ENCODE measurements at regions not wholly inside any gene's neighbourhood (a gene's known extent, or its start where the extent isn't known, plus 50 kb on each side); places are given as distances from the start of the nearest gene placed in this dataset.

DNA sequence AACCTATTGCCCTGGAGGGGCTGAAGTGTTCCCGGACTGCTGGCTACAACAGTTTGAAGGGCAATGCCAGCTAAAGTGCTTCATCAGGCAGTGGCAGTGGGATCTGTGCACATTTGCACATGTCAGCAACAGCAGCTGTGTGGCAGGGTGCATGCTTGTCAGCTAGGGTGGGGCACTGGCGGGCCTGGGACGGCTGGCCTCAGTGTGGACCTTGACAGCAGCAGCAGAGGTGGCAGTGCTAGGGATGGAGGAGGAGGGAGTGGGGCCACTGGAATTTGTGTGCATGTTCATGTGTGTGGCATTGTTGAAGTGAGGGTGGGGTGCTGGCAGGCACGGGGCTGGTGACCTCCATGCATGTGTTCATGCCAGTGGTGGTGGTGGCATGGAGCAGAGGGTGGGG is 203.3 kb upstream of the HS3ST4 start:
- TF ChIP-seq CEBPB (IDR thresholded peaks at IDR 0.05): no peak
- TF ChIP-seq YY1 (IDR thresholded peaks at IDR 0.05; ENCODE audit: low read depth): no peak
- no peak for TF ChIP-seq RAD21 (IDR thresholded peaks at IDR 0.05; ENCODE audit: low read depth)
- no peak for TF ChIP-seq TAF1 (IDR thresholded peaks at IDR 0.05; ENCODE audit: low read depth)
- TF ChIP-seq TEAD4 (IDR thresholded peaks at IDR 0.05): no peak
- TF ChIP-seq CREB1 (IDR thresholded peaks at IDR 0.05; ENCODE audit: low read depth): no peak
- TF ChIP-seq FOXM1 (IDR thresholded peaks at IDR 0.05; ENCODE audit: borderline replicate concordance, low read depth): no peak

- TF ChIP-seq CREB1 (IDR thresholded peaks at IDR 0.05; ENCODE audit: low read depth) (no peak), YY1 (IDR thresholded peaks at IDR 0.05; ENCODE audit: low read depth) (no peak), TAF1 (IDR thresholded peaks at IDR 0.05; ENCODE audit: low read depth) (no peak), EP300 (IDR thresholded peaks at IDR 0.05; ENCODE audit: borderline replicate concordance) (no peak), ZBTB7A (IDR thresholded peaks at IDR 0.05; ENCODE audit: low read depth) (no peak), CEBPB (IDR thresholded peaks at IDR 0.05) (no peak), FOXM1 (IDR thresholded peaks at IDR 0.05; ENCODE audit: borderline replicate concordance, low read depth) (no peak), NFIC (IDR thresholded peaks at IDR 0.05) (no peak), EGR1 (IDR thresholded peaks at IDR 0.05) (no peak), TEAD4 (IDR thresholded peaks at IDR 0.05) (no peak), RAD21 (IDR thresholded peaks at IDR 0.05; ENCODE audit: low read depth) (no peak), TCF12 (IDR thresholded peaks at IDR 0.05; ENCODE audit: low read depth) (no peak)
- TF ChIP-seq, protein P1, sequence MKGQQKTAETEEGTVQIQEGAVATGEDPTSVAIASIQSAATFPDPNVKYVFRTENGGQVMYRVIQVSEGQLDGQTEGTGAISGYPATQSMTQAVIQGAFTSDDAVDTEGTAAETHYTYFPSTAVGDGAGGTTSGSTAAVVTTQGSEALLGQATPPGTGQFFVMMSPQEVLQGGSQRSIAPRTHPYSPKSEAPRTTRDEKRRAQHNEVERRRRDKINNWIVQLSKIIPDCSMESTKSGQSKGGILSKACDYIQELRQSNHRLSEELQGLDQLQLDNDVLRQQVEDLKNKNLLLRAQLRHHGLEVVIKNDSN (IDR thresholded peaks at IDR 0.05): no peak
- TF ChIP-seq, protein P2, sequence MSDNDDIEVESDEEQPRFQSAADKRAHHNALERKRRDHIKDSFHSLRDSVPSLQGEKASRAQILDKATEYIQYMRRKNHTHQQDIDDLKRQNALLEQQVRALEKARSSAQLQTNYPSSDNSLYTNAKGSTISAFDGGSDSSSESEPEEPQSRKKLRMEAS (IDR thresholded peaks at IDR 0.05): no peak
- TF ChIP-seq, protein P3, sequence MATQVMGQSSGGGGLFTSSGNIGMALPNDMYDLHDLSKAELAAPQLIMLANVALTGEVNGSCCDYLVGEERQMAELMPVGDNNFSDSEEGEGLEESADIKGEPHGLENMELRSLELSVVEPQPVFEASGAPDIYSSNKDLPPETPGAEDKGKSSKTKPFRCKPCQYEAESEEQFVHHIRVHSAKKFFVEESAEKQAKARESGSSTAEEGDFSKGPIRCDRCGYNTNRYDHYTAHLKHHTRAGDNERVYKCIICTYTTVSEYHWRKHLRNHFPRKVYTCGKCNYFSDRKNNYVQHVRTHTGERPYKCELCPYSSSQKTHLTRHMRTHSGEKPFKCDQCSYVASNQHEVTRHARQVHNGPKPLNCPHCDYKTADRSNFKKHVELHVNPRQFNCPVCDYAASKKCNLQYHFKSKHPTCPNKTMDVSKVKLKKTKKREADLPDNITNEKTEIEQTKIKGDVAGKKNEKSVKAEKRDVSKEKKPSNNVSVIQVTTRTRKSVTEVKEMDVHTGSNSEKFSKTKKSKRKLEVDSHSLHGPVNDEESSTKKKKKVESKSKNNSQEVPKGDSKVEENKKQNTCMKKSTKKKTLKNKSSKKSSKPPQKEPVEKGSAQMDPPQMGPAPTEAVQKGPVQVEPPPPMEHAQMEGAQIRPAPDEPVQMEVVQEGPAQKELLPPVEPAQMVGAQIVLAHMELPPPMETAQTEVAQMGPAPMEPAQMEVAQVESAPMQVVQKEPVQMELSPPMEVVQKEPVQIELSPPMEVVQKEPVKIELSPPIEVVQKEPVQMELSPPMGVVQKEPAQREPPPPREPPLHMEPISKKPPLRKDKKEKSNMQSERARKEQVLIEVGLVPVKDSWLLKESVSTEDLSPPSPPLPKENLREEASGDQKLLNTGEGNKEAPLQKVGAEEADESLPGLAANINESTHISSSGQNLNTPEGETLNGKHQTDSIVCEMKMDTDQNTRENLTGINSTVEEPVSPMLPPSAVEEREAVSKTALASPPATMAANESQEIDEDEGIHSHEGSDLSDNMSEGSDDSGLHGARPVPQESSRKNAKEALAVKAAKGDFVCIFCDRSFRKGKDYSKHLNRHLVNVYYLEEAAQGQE (IDR thresholded peaks at IDR 0.05; ENCODE audit: low read depth): no peak
Observed at GRCh38 chr16:25487888-25488287, 203.9 kb upstream of the HS3ST4 start.

DNA sequence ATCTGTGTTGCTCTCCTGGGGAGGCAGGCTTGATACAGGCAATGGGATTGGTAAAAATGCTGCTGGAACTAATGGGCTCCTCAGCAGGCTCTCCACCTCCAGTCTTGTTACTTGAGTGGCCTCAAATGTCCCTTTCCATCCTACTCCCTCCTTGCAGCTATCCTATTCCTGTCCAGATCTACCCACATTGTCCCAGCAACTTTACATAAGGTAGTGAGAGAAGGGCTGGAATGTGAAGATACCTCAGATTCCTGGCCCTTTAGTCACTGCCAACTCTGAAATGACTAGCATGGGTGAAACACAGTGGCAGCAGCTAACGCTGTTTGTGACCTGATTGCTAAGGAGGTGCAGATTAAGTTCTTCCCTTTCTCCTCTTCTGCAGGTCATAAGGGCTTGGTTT is 210.1 kb upstream of the HS3ST4 start:
- TF ChIP-seq EGR1 (IDR thresholded peaks at IDR 0.05) (no peak), NFIC (IDR thresholded peaks at IDR 0.05) (no peak), CREB1 (IDR thresholded peaks at IDR 0.05; ENCODE audit: low read depth) (no peak), FOXM1 (IDR thresholded peaks at IDR 0.05; ENCODE audit: borderline replicate concordance, low read depth) (no peak), EP300 (IDR thresholded peaks at IDR 0.05; ENCODE audit: borderline replicate concordance) (no peak), RAD21 (IDR thresholded peaks at IDR 0.05; ENCODE audit: low read depth) (no peak), TEAD4 (IDR thresholded peaks at IDR 0.05) (no peak), ZBTB7A (IDR thresholded peaks at IDR 0.05; ENCODE audit: low read depth) (no peak), TAF1 (IDR thresholded peaks at IDR 0.05; ENCODE audit: low read depth) (no peak), TCF12 (IDR thresholded peaks at IDR 0.05; ENCODE audit: low read depth) (no peak), CEBPB (IDR thresholded peaks at IDR 0.05) (no peak), YY1 (IDR thresholded peaks at IDR 0.05; ENCODE audit: low read depth) (no peak)
- TF ChIP-seq, protein P3 (IDR thresholded peaks at IDR 0.05; ENCODE audit: low read depth): no peak
- TF ChIP-seq, protein P2 (IDR thresholded peaks at IDR 0.05): no peak
- TF ChIP-seq, protein P1 (IDR thresholded peaks at IDR 0.05): no peak

DNA sequence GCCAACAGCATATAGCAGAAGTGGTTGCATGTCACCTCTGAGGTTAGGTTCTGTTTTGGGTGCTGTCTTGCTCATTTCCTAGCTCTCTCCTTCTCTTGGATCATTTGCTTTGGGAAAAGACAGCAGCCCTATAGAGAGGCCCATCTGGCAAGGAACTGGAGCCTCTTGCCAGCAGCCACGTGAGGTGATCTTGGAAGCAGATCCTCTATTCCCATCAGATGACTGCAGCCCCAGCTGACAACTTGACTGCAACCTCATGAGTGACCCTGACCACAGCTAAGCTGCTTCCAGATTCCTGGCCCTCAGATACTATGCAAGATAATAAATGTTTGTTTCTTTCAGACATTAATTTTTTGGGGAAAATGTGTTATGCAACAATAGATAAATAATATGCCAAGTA is 213.3 kb upstream of the HS3ST4 start:
- TF ChIP-seq TEAD4 (IDR thresholded peaks at IDR 0.05): no peak
- no peak for TF ChIP-seq EP300 (IDR thresholded peaks at IDR 0.05; ENCODE audit: borderline replicate concordance)
- no peak for TF ChIP-seq CREB1 (IDR thresholded peaks at IDR 0.05; ENCODE audit: low read depth)
- no peak for TF ChIP-seq CEBPB (IDR thresholded peaks at IDR 0.05)
- TF ChIP-seq EGR1 (IDR thresholded peaks at IDR 0.05): no peak
- TF ChIP-seq NFIC (IDR thresholded peaks at IDR 0.05): no peak
- no peak for TF ChIP-seq ZBTB7A (IDR thresholded peaks at IDR 0.05; ENCODE audit: low read depth)

- TF ChIP-seq YY1 (IDR thresholded peaks at IDR 0.05; ENCODE audit: low read depth): no peak
- no peak for TF ChIP-seq CREB1 (IDR thresholded peaks at IDR 0.05; ENCODE audit: low read depth)
- TF ChIP-seq ZBTB7A (IDR thresholded peaks at IDR 0.05; ENCODE audit: low read depth): no peak
Observed at GRCh38 chr16:25464058-25464457, 206.4 kb upstream of the ZKSCAN2 start.

- TF ChIP-seq, protein P1 (IDR thresholded peaks at IDR 0.05): no peak
- no peak for TF ChIP-seq TAF1 (IDR thresholded peaks at IDR 0.05; ENCODE audit: low read depth)
Observed at GRCh38 chr16:25449802-25450201, 192.2 kb upstream of the ZKSCAN2 start.
